ENCODE measurements at regions not wholly inside any gene's neighbourhood (a gene's known extent, or its start where the extent isn't known, plus 50 kb on each side); places are given as distances from the start of the nearest gene placed in this dataset.

- no peak for TF ChIP-seq AEBP2 (tag by site-specific recombination; IDR thresholded peaks at IDR 0.05; ENCODE audit: borderline replicate concordance)
- TF ChIP-seq ZNF391 (tag by site-specific recombination; IDR thresholded peaks at IDR 0.05; ENCODE audit: borderline replicate concordance, low read depth), result no peak
- no peak for TF ChIP-seq SETDB1 (IDR thresholded peaks at IDR 0.05; ENCODE audit: insufficient read length, low read length)
- TF ChIP-seq ZNF248 (tag by site-specific recombination; IDR thresholded peaks at IDR 0.05), result no peak
- TF ChIP-seq GLIS2 (tag by site-specific recombination; IDR thresholded peaks at IDR 0.05), result no peak
- no peak for TF ChIP-seq ZNF362 (tag by site-specific recombination; IDR thresholded peaks at IDR 0.05)
These were observed 399.4 kb downstream of the CD83 start (continued) for GRCh38 chr6:14516956-14517355.

- Histone ChIP-seq H3K36me3 (ENCODE audit: control insufficient read depth in 2 of 2, insufficient read depth in 1 of 2, low read length in 2 of 2) (no peaks in the 10 kb centered on the region), H3K27ac (ENCODE audit: extremely low read depth, low read depth, low read length) (no peak overlapping the region), H3K9me3 (ENCODE audit: control insufficient read depth, insufficient read depth, low read depth, low read length) (no peaks in the 10 kb centered on the region), H3K4me1 (ENCODE audit: control insufficient read depth, insufficient read depth, low read length) (no peaks in the 10 kb centered on the region), H3K4me3 (ENCODE audit: low read depth, low read length) (no peak overlapping the region)
- TF ChIP-seq ZSCAN18 (tag by site-specific recombination; IDR thresholded peaks at IDR 0.05) (no peak), ZNF623 (tag by site-specific recombination; IDR thresholded peaks at IDR 0.05) (no peak), ZNF521 (tag by site-specific recombination; IDR thresholded peaks at IDR 0.05) (no peak), ZNF398 (tag by site-specific recombination; IDR thresholded peaks at IDR 0.05) (no peak)
- ChIA-PET CTCF (interaction anchor here (0.9 kb wide), 1 partner anchor 193 kb away, joined by 3 read pairs; no protein-coding TSS in a partner anchor), POLR2A (no interaction called here)
These were observed 400.0 kb downstream of the CD83 start for GRCh38 chr6:14517516-14518105.

GRCh38 chr6:14518515-14519217 lies 401.1 kb downstream of the CD83 start:
- Histone ChIP-seq H3K9me3 (ENCODE audit: control insufficient read depth, insufficient read depth, low read depth, low read length) (no peaks in the 10 kb centered on the region), H3K4me3 (ENCODE audit: low read depth, low read length) (no peak overlapping the region), H3K4me1 (ENCODE audit: control insufficient read depth, insufficient read depth, low read length) (no peaks in the 10 kb centered on the region), H3K27ac (ENCODE audit: extremely low read depth, low read depth, low read length) (no peak overlapping the region), H3K36me3 (ENCODE audit: control insufficient read depth in 2 of 2, insufficient read depth in 1 of 2, low read length in 2 of 2) (no peaks in the 10 kb centered on the region)
- TF ChIP-seq PRDM4 (tag by site-specific recombination; IDR thresholded peaks at IDR 0.05), result no peak
- TF ChIP-seq ZNF274 (IDR thresholded peaks at IDR 0.05; ENCODE audit: low read length), result no peak
- TF ChIP-seq ZNF274 (tag by site-specific recombination; IDR thresholded peaks at IDR 0.05; ENCODE audit: borderline replicate concordance), result no peak
- TF ChIP-seq ZNF335 (tag by site-specific recombination; conservative IDR thresholded peaks at IDR 0.05), result peak; percentile 65
- 0 out of 2 replicates have a peak, but pooled peaks have one; percentile 26 for TF ChIP-seq ZIC2 (tag by site-specific recombination; IDR thresholded peaks at IDR 0.05)
- peak; percentile 86 for TF ChIP-seq ZNF664 (tag by site-specific recombination; IDR thresholded peaks at IDR 0.05)
- TF ChIP-seq FEZF1 (tag by site-specific recombination; IDR thresholded peaks at IDR 0.05), result peak; percentile 79
- peak; percentile 65 for TF ChIP-seq ZBTB17 (tag by site-specific recombination; IDR thresholded peaks at IDR 0.05)
- CTCF ChIA-PET, result interaction anchor here (0.6 to 0.9 kb wide), 2 partner anchors 192 to 331 kb away, joined by 3 read pairs; no protein-coding TSS in a partner anchor
- POLR2A ChIA-PET, result no interaction called here
